ENCODE measurements at regions not wholly inside any gene's neighbourhood (a gene's known extent, or its start where the extent isn't known, plus 50 kb on each side); places are given as distances from the start of the nearest gene placed in this dataset.

GRCh38 chr20:6450841-6451240 lies 316.6 kb upstream of the BMP2 start:
- H3K36me3 ChIP-seq = no peaks in the 10 kb centered on the region
- H3K4me1 ChIP-seq = no peaks in the 10 kb centered on the region
- no peak overlapping the region for H3K27ac ChIP-seq
- DNase-seq (ENCODE audit: low spot score in 2 of 2) = no peak
- WGBS, 2 donors = 83 to 96% methylated on average over 4 of the region's 4 CpGs
- no peak for TF ChIP-seq EP300 (IDR thresholded peaks at IDR 0.05)
- TF ChIP-seq CTCF (IDR thresholded peaks at IDR 0.05) = no peak
- no peak for TF ChIP-seq POLR2A (IDR thresholded peaks at IDR 0.05)
- no peaks in the 10 kb centered on the region for H3K27me3 ChIP-seq
- H3K9me3 ChIP-seq = no peaks in the 10 kb centered on the region
- no peak overlapping the region for H3K4me3 ChIP-seq

GRCh38 chr20:6440443-6440799 lies 317.6 kb upstream of the FERMT1 start:
- no peaks in the 10 kb centered on the region for H3K27me3 ChIP-seq
- no peak overlapping the region for H3K4me3 ChIP-seq
- no peaks in the 10 kb centered on the region for H3K36me3 ChIP-seq
- no peaks in the 10 kb centered on the region for H3K9me3 ChIP-seq
- H3K4me1 ChIP-seq = no peaks in the 10 kb centered on the region
- no peak for DNase-seq (ENCODE audit: low spot score in 2 of 2)
- TF ChIP-seq POLR2A (IDR thresholded peaks at IDR 0.05) (no peak), CTCF (IDR thresholded peaks at IDR 0.05) (no peak), EP300 (IDR thresholded peaks at IDR 0.05) (no peak)
- H3K27ac ChIP-seq = no peak overlapping the region
- 72 to 83% methylated on average over 5 of the region's 5 CpGs for WGBS, 2 donors

GRCh38 chr20:6439737-6440442 lies 317.1 kb upstream of the FERMT1 start:
- WGBS, 2 donors = 23 to 28% methylated on average over 3 of the region's 3 CpGs
- DNase-seq (ENCODE audit: low spot score in 2 of 2) = no peak
- Histone ChIP-seq H3K4me3 (no peak overlapping the region), H3K27ac (no peak overlapping the region), H3K4me1 (no peaks in the 10 kb centered on the region), H3K36me3 (no peaks in the 10 kb centered on the region), H3K9me3 (no peaks in the 10 kb centered on the region), H3K27me3 (no peaks in the 10 kb centered on the region)
- TF ChIP-seq POLR2A (IDR thresholded peaks at IDR 0.05) (no peak), CTCF (IDR thresholded peaks at IDR 0.05) (no peak), EP300 (IDR thresholded peaks at IDR 0.05) (no peak)

- DNase-seq (ENCODE audit: low spot score in 2 of 2) = no peak
- H3K27ac ChIP-seq = no peak overlapping the region
- no peaks in the 10 kb centered on the region for H3K36me3 ChIP-seq
- H3K9me3 ChIP-seq = no peaks in the 10 kb centered on the region
- no peaks in the 10 kb centered on the region for H3K27me3 ChIP-seq
- TF ChIP-seq POLR2A (IDR thresholded peaks at IDR 0.05) = no peak
- no peak for TF ChIP-seq EP300 (IDR thresholded peaks at IDR 0.05)
- TF ChIP-seq CTCF (IDR thresholded peaks at IDR 0.05) = no peak
- 90 to 92% methylated on average over 2 of the region's 2 CpGs for WGBS, 2 donors
- H3K4me3 ChIP-seq = no peak overlapping the region
- no peaks in the 10 kb centered on the region for H3K4me1 ChIP-seq
These were observed 311.3 kb upstream of the FERMT1 start for GRCh38 chr20:6434131-6434530.

- H3K4me1 ChIP-seq = no peaks in the 10 kb centered on the region
- no peaks in the 10 kb centered on the region for H3K36me3 ChIP-seq
- H3K4me3 ChIP-seq = no peak overlapping the region
- no peak for TF ChIP-seq EP300 (IDR thresholded peaks at IDR 0.05)
- no peak for TF ChIP-seq POLR2A (IDR thresholded peaks at IDR 0.05)
- no peaks in the 10 kb centered on the region for H3K27me3 ChIP-seq
- no peak overlapping the region for H3K27ac ChIP-seq
- H3K9me3 ChIP-seq = no peaks in the 10 kb centered on the region
- no peak for DNase-seq (ENCODE audit: low spot score in 2 of 2)
These were observed 307.6 kb upstream of the FERMT1 start for GRCh38 chr20:6430381-6430780.
